Left ventricle myocardium inferior (tissue), 1 donor: ENCODE measurements at regions not wholly inside any gene's neighbourhood (a gene's known extent, or its start where the extent isn't known, plus 50 kb on each side); places are given as distances from the start of the nearest gene placed in this dataset.

ENCODE experiments used
- DNase-seq: peaks from one replicate; pipeline ENCODE4 v3.0.0-alpha.2; 2020
- H3K27ac ChIP-seq: fragments of 200-600 bp; replicated peaks from 2 replicates; pipeline ENCODE4 v1.8.0; 2021
- H3K27me3 ChIP-seq: fragments of 200-600 bp; 2 replicates; pipeline ENCODE4 v1.8.0; 2021; ENCODE audit warnings: low read depth
- H3K36me3 ChIP-seq: fragments of 200-600 bp; 2 replicates; pipeline ENCODE4 v1.8.0; 2021
- H3K4me1 ChIP-seq: fragments of 200-600 bp; 2 replicates; pipeline ENCODE4 v1.8.0; 2021
- H3K4me3 ChIP-seq: fragments of 200-600 bp; 2 replicates; pipeline ENCODE4 v1.8.0; 2021; ENCODE audit warnings: mild to moderate bottlenecking, moderate library complexity
- H3K9me3 ChIP-seq: fragments of 200-600 bp; replicated peaks from 2 replicates; pipeline ENCODE4 v1.8.0; 2021
- CTCF ChIP-seq: fragments of 200-600 bp; IDR thresholded peaks from 2 replicates; pipeline ENCODE4 v1.8.0; 2021; ENCODE audit warnings: antibody characterized with exemption, mild to moderate bottlenecking, borderline replicate concordance
- intact Hi-C: fragments of 100-400 bp; cut with micrococcal nuclease; formaldehyde crosslinking; loops from one replicate; pipeline ENCODE4 v1.11.0; 2022
- donor health status: DM: no; HTN: yes; CAD: no; lungs with severe emphysema.

GRCh38 chr16:5523829-5524228, 426.2 kb upstream of the EEF2KMT start:
- H3K36me3 ChIP-seq = no peaks in the 10 kb centered on the region
- no peak for TF ChIP-seq CTCF
- DNase-seq = no peak

DNA sequence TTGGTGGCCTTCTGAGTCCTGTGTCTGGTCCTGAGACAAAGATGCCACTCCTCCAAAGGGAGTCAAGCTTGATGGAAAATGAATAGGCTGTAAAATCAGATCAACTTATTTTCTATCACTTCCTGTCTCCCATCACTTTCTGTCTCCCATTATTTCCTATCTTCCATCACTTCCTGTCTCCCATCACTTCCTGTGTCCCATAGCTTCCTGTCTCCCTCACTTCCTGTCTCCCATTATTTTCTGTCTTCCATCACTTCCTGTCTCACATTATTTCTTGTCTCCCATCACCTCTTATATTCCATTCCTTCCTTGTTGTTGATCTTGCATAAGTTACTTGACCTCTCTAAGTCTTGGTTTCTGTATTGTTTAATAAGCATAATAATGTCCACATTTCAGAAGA, 418.5 kb upstream of the EEF2KMT start:
- peaks cover 16% of the 10 kb centered on the region for H3K27me3 ChIP-seq
- H3K9me3 ChIP-seq = peaks cover 15% of the 10 kb centered on the region
- DNase-seq = no peak
- TF ChIP-seq CTCF = no peak
- no peaks in the 10 kb centered on the region for H3K36me3 ChIP-seq
- intact Hi-C loops = no loop called here
- H3K27ac ChIP-seq = no peak overlapping the region
- H3K4me1 ChIP-seq = no peaks in the 10 kb centered on the region
- no peak overlapping the region for H3K4me3 ChIP-seq

More at GRCh38 chr16:5523829-5524228, 426.2 kb upstream of the EEF2KMT start:
- no peaks in the 10 kb centered on the region for H3K4me1 ChIP-seq
- no peak overlapping the region for H3K4me3 ChIP-seq
- no peak overlapping the region for H3K27ac ChIP-seq
- intact Hi-C loops = no loop called here
- H3K9me3 ChIP-seq = peaks cover 3% of the 10 kb centered on the region
- H3K27me3 ChIP-seq = peaks cover 53% of the 10 kb centered on the region

DNA sequence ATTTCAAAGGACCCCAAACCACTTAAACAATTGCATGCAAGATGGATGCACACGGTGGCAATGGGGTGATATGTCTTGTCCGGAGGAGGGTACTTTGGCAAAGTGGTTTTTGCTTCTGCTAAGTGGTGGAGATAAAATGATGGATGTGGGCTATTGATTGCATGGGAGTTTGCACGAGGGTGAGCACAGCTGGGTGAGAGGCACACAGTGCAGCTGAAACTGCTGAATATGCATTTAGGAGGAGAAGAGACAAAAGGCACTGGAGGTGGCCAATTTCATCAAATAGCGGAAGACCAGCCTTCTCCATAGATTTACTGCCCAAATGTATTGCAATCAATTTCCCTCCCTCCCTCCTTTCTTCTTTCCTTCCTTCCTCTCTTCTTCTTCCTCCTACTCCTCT, 414.4 kb upstream of the EEF2KMT start:
- peaks cover 15% of the 10 kb centered on the region for H3K9me3 ChIP-seq
- H3K36me3 ChIP-seq = no peaks in the 10 kb centered on the region
- no peak overlapping the region for H3K27ac ChIP-seq
- no peak for DNase-seq
- H3K4me1 ChIP-seq = no peaks in the 10 kb centered on the region
- H3K4me3 ChIP-seq = no peak overlapping the region
- intact Hi-C loops = no loop called here
- peaks cover 31% of the 10 kb centered on the region for H3K27me3 ChIP-seq
- no peak for TF ChIP-seq CTCF

DNA sequence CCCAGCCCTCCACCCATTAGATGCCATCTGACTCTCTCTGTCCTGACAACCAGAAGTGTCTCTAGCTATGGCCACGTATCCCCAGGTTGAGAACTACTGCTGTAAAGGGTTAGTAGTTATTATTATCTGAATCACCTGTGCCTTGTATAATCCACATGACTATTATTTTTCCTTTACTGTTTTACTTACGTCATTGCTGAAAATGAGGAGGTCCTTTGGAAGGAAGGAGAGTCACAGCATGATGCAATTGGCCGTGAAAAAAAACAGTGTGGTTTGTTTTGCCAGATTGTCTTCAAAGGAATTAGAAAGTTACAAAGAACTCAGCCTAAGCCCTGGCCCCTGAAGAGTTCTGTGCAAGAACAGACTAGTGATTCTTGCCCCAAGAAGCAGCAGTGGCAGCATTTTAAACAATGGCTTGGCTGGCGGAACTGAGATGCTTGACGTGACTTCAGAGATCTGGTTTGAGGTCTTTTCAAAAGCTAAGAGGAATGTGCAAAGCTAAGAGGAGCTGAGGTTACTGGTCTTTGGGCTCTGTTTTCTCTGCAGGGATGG, 413.3 kb upstream of the EEF2KMT start:
- Histone ChIP-seq H3K9me3 (peaks cover 11% of the 10 kb centered on the region), H3K36me3 (no peaks in the 10 kb centered on the region), H3K27ac (no peak overlapping the region), H3K4me1 (no peaks in the 10 kb centered on the region), H3K4me3 (no peak overlapping the region), H3K27me3 (peaks cover 41% of the 10 kb centered on the region)
- intact Hi-C loops = no loop called here
- no peak for TF ChIP-seq CTCF
- no peak for DNase-seq

GRCh38 chr16:5509794-5510193, 412.2 kb upstream of the EEF2KMT start:
- peaks cover 45% of the 10 kb centered on the region for H3K27me3 ChIP-seq
- intact Hi-C loops = no loop called here

More at GRCh38 chr16:5509794-5510193, 412.2 kb upstream of the EEF2KMT start:
- H3K36me3 ChIP-seq = no peaks in the 10 kb centered on the region
- no peaks in the 10 kb centered on the region for H3K4me1 ChIP-seq
- H3K9me3 ChIP-seq = peaks cover under 1% of the 10 kb centered on the region
- H3K4me3 ChIP-seq = no peak overlapping the region
- no peak for DNase-seq
- H3K27ac ChIP-seq = no peak overlapping the region
- no peak for TF ChIP-seq CTCF
